Thoracic aorta (tissue), 2 donors: ENCODE measurements at regions not wholly inside any gene's neighbourhood (a gene's known extent, or its start where the extent isn't known, plus 50 kb on each side); places are given as distances from the start of the nearest gene placed in this dataset.

Experiments
- ATAC-seq: fragments of 150-250 bp; one replicate; pipeline ENCODE4 v1.8.0; 2017; ENCODE audit warnings: low read depth; ENCODE audit not compliant: insufficient number of reproducible peaks, low FRiP score
- DNase-seq: peaks from one replicate; pipeline ENCODE4 v3.0.0-alpha.2; 2020; ENCODE audit warnings: low spot score
- H3K27ac ChIP-seq, 2 donors: fragments of 200-600 bp; sonication (generic); 1 replicate in 1 of 2; 2 replicates in 1 of 2; pipeline ENCODE4 v1.5.1; 2016; ENCODE audit warnings: mild to moderate bottlenecking in 2 of 2, moderate library complexity in 2 of 2
- H3K27me3 ChIP-seq: fragments of 200-600 bp; sonication (generic); replicated peaks from 2 replicates; pipeline ENCODE4 v1.6.0; 2016; ENCODE audit warnings: mild to moderate bottlenecking; ENCODE audit not compliant: insufficient read depth
- H3K36me3 ChIP-seq: fragments of 200-600 bp; sonication (generic); one replicate; pipeline ENCODE4 v1.5.1; 2016
- H3K4me1 ChIP-seq, 2 donors: fragments of 200-600 bp; sonication (generic); 1 replicate in 1 of 2; 2 replicates in 1 of 2; pipeline versions ENCODE4 v1.5.1 to v1.6.0; 2016; ENCODE audit warnings: low read depth in 2 of 2, mild to moderate bottlenecking in 1 of 2; ENCODE audit not compliant: control insufficient read depth in 1 of 2
- H3K4me3 ChIP-seq: fragments of 200-600 bp; sonication (generic); 2 replicates; pipeline ENCODE4 v1.5.1; 2016; ENCODE audit warnings: mild to moderate bottlenecking
- H3K9me3 ChIP-seq: fragments of 200-600 bp; sonication (generic); 2 replicates; pipeline ENCODE4 v1.5.1; 2016
- CTCF ChIP-seq: fragments of 200-600 bp; sonication (generic); IDR thresholded peaks from one replicate; pipeline ENCODE4 v1.5.1; 2019; ENCODE audit warnings: antibody characterized with exemption

GRCh38 chr13:50326811-50327210, 311.6 kb downstream of the KCNRG start:
- TF ChIP-seq CTCF = no peak

GRCh38 chr13:50334115-50334778, 319.0 kb downstream of the KCNRG start:
- Histone ChIP-seq H3K4me3 (no peak overlapping the region), H3K27ac (no peak overlapping the region), H3K27me3 (no peaks in the 10 kb centered on the region), H3K9me3 (no peaks in the 10 kb centered on the region), H3K36me3 (no peaks in the 10 kb centered on the region), H3K4me1 (no peaks in the 10 kb centered on the region)
- ATAC-seq (no peak), DNase-seq (no peak)
- no peak for TF ChIP-seq CTCF

More at GRCh38 chr13:50326811-50327210, 311.6 kb downstream of the KCNRG start:
- DNase-seq = no peak
- H3K27ac ChIP-seq = no peak overlapping the region
- H3K9me3 ChIP-seq = no peaks in the 10 kb centered on the region
- no peak for ATAC-seq
- no peak overlapping the region for H3K4me3 ChIP-seq
- no peaks in the 10 kb centered on the region for H3K36me3 ChIP-seq
- H3K4me1 ChIP-seq = no peaks in the 10 kb centered on the region
- H3K27me3 ChIP-seq = no peaks in the 10 kb centered on the region

- no peak for DNase-seq
- TF ChIP-seq CTCF = no peak
- Histone ChIP-seq H3K36me3 (no peaks in the 10 kb centered on the region), H3K27ac (no peak overlapping the region), H3K4me3 (no peak overlapping the region), H3K4me1 (no peaks in the 10 kb centered on the region), H3K9me3 (no peaks in the 10 kb centered on the region), H3K27me3 (no peaks in the 10 kb centered on the region)
- no peak for ATAC-seq
Observed at GRCh38 chr13:50334944-50335343, 319.7 kb downstream of the KCNRG start.

GRCh38 chr13:50339271-50339670, 324.0 kb downstream of the KCNRG start:
- ATAC-seq (no peak), DNase-seq (no peak)
- H3K27me3 ChIP-seq = no peaks in the 10 kb centered on the region
- no peaks in the 10 kb centered on the region for H3K4me1 ChIP-seq
- TF ChIP-seq CTCF = no peak
- H3K36me3 ChIP-seq = no peaks in the 10 kb centered on the region
- H3K4me3 ChIP-seq = no peak overlapping the region
- no peaks in the 10 kb centered on the region for H3K9me3 ChIP-seq
- H3K27ac ChIP-seq = no peak overlapping the region

GRCh38 chr13:50340146-50340545, 324.9 kb downstream of the KCNRG start:
- Histone ChIP-seq H3K36me3 (no peaks in the 10 kb centered on the region), H3K9me3 (no peaks in the 10 kb centered on the region), H3K4me3 (no peak overlapping the region), H3K27me3 (no peaks in the 10 kb centered on the region), H3K27ac (no peak overlapping the region), H3K4me1 (no peaks in the 10 kb centered on the region)
- no peak for ATAC-seq
- TF ChIP-seq CTCF = no peak
- DNase-seq = no peak
